GM19438 (cell line): ENCODE measurements at regions not wholly inside any gene's neighbourhood (a gene's known extent, or its start where the extent isn't known, plus 50 kb on each side); places are given as distances from the start of the nearest gene placed in this dataset.

Experiments used
- ATAC-seq: cut with Tn5 transposase; IDR thresholded peaks from one replicate; pipeline ENCODE4 v1.9.1; 2021; ENCODE audit warnings: low read depth; ENCODE audit not compliant: unreplicated experiment

DNA sequence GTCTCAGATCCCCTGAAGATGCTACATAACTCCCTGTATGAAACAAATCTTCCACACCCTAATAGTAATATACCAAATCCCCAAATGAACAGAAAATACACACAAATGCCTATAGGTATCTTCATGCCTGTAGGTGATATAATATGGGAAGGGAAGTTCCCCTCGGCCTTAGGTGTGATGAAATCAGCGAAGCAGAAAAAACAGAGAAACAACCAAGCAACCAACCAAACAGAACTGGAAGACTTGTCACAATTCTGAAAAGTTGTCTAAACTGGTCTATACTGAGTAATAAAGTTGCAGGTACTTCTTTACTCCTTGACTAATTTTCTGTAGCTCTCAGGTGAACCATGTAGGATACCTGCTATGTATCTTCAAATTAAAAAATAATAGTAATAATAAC lies 82.2 kb upstream of the SATB1 start:
- ATAC-seq = no peak

DNA sequence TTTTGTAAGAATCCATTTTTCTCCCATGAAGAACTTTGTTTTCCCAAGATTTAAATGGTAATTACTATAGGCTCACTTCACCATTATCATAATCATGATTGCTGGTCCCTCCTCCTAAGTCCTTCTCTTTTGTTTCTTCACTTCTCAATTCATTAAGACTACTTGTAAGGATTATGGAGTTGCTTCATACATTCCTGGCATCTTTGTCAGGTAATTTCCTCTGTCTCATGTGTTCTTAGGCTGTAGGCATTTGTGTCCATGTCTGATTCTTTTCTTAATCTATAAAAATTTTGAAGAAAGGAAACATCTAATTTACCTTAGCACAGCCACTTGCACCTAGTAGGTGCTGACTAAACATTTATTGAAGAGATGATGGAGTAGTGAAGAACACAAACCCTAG lies 79.9 kb upstream of the SATB1 start:
- ATAC-seq = no peak

DNA sequence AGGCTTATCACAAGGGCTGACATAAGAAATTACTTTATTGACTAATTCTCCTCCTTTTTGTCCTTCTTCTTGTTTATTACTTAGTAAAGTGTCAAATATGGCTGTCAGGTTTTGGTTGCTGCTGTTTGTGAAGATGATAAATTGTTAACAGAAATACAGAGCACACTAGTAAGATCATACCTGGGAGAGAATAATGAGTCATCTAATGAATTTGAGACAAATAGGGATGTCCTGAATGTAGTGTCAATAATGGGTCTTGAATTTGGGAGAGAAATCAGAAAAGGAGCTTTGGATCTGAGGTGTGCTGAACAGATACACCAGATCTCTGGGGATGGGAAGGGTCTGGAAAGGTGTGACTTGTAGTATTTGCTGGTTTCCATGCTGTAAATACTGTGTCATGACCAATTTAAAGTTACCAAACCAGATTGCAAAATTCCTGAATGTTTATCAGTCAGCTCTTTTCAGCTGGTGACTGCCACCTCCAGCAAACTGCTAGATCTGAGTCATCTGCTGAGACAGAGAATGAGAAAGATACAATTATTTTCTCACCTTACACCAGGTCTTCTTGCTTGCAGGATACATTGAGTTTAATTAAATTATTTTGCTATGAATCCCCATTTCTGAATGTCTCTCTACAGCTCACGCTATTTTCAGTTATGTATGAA lies 76.7 kb upstream of the SATB1 start:
- no peak for ATAC-seq

DNA sequence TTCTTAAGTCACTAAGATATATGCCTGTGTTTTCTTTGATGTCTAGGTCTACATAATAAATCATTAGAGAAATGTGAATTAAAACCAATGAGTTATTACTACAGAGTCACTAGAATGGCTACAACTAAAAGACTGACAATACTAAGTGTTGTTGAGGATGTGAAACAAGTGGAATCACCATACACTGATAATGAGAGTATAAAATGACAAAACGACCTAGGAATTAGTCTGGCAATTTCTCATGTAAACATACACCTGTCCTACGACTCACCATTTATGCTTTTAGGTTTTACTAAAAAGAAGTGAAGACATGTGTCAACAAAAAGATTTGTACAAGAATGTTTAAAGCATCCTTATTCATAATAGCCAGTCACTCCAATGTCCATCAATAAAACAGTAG lies 75.2 kb upstream of the SATB1 start:
- ATAC-seq = no peak

DNA sequence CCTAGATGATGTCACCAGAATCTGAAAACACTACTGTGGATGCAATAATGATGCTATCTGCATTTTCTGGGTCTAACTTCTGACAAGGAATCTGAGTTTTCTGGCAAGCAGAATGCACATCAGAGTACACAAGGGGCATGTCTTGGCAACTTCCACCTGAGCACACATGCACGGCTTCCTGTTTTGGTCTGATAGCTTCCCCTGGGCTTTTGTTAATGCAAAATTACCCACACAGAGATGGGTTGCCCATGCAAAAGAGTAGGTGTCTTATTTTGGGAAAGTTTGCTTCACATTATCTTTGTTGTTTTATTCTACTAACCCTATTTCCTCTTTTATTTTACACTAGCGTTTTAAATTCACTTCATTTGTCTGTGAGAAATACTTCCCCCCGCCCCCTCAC lies 74.2 kb upstream of the SATB1 start:
- no peak for ATAC-seq

DNA sequence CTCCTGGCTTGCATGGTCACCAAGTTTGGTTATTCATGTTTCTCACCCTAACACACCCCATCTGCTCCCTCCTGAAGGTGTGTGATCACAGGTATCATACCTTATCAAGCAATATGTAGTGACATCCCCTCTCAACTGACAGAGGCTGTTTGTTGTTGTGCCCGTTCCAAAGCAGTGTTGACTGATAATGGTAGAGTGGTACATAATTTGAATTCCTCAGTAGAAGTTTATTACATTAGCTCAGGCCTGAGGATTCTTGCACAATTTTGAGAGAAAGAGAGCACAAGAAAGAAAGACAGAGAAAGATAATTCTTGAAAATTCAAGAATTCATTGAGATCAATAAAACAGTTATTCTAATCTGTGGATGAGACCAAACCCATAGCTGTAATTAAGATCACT lies 69.1 kb upstream of the SATB1 start:
- no peak for ATAC-seq

DNA sequence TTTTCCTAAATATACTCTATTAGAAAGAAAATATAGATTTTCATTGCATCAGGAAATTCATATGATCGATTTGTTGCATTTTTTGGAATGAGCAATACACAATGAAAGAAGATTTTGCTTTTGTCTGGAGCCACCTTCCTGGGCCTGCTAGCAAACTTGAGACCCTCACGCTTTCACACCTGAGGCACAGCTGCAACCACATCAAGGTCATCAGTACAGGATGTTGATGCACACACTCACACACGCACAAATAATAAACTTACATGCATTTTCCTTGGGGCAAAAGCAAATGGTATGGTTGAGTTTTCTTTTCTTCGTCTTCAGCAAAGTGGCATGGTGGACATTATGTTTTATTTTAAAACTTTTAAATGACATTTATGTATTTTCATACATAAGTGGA lies 64.8 kb upstream of the SATB1 start:
- ATAC-seq = no peak

DNA sequence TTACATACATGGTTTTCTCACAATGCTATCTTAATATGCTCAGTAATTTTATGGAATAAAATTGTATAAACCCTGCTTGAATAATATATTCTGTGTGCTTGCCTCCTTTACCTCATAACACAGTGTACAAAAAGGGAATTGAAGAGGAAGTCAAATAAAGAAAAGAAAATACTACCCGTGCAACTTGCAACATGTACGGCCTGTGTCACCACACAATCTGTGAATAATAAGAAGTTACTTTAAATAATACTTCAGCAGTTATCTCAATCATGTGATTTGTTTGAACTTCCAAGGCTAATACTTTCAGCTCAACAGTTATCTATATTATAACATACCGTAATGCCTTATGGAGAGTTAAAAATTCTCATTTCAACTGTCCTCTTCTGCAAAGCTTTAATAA lies 58.1 kb upstream of the SATB1 start:
- no peak for ATAC-seq

DNA sequence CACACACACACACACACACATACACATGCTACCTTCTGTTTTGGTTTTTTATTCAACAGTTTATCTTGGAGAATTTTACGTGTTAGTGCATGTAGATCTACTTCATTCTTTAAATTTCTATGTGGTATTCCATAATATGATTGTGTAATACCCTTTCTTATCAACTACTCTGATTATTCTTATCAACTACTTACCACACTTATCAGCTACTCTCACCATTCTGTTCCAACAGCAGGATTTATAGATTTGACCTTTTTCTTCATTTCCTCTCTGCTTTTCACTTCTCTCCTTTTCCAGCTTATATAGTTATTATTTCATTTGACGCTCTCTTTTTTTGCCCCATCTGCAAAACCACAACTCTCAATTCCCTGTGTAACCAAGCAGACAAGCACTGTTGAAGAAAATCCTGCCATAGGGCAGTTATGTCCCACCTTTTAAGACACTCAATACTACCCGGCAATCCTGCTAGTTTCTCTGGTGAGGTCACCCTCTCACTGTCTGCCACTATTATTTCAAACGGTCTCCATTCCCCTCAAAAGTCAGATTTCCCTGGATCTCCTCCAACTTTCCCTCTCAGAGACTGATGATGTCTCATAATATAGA lies 56.9 kb upstream of the SATB1 start:
- ATAC-seq = no peak

DNA sequence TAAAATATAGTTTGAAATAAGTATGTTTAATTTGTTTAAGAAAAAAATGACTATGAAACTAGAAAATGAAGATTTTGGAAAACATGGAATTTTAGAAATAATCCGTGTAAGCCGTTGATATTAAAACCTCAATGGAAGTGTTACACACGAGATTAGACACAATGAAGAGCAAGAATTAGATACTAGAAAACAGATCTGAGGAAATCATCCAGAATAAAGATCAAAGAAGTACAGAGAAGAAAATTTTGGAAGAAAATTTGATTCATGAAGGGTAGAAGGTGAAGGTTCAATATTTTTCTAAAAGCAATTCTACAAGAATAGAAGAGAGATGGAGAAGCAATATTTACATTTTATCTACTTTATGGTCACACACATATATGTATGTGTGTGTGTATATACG lies 52.5 kb upstream of the SATB1 start:
- ATAC-seq = no peak
